ENCODE measurements at regions not wholly inside any gene's neighbourhood (a gene's known extent, or its start where the extent isn't known, plus 50 kb on each side); places are given as distances from the start of the nearest gene placed in this dataset.

DNA sequence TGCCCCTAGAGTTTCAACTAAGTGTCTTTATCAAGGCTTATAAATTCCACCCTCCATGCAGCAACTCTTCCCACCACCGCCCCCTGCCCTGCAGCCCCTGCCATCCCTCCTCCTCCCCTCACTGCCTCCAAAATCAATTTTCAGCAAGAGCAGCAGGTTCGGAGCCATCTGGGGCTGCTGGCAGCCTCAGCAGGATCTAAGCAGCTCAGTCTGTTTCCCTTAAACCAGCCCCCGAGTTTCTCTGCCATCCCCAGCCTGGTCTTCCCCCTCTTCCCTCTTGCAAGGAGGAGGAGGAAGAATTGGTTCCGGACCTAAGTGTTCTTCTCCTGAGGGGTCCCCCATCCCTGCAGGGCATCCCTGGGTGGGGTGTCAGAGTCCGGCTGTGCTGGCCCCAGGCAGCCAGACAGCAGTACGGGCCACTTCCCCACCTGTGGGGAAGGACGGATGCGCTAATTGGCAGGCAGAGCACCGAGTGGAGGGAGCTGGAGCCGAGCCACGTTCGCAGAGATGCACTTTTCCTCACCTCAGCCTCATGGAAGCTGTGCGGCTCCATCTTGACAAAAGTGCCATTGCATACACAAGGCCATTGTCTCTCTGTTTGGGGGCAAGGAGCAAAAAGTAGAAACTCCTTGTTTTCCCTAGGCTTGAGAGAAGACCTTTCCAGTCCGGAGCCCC lies 189.3 kb downstream of the KCNA5 start:
- no peak for DNase-seq

DNA sequence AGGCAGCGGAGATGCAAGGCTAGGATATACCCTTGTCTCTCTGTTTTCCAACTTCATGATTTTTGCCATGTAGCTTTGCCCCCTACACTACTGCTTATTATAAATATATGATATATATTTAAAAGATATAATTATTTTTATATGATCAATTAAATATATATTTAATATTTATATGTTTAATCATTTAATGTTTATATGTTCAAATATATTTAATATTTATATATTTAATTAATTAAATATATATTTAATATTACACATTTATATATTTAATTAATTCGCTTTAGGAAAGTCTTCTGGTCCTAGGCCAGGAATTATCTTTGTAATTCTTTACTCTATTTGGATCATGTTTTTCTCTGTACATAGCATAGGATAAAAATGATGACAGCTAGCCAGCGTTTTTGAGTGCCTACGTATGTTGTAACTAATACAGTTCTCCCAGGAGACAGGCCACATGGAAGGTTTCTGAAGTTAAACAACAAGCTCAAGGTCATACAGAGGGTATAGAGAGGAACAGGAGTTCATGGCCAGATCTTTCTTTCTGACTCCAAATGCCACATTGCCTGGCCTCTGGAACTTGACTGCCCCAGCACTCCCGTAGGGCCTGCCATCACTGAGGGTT lies 192.5 kb downstream of the KCNA5 start:
- DNase-seq = no peak

DNA sequence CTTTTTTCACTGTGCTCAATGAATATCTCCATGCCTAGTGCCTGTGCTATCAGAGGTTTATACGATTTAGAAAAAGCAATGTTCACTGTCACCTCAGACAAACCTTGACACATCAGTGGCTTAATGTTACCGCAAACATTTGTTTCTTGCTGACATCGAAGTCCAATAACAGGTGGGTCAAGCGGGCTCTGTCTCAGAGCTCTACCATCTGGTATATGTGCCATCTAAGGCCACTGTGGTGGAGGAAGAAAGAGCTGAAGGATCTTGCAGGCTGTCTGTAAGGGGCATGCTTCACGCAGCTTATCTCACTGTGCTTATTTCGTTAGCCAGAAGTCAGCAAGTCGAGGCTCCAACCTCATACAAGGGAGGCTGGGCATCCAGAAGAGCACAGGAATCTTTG lies 189.5 kb upstream of the NTF3 start:
- DNase-seq = no peak

DNA sequence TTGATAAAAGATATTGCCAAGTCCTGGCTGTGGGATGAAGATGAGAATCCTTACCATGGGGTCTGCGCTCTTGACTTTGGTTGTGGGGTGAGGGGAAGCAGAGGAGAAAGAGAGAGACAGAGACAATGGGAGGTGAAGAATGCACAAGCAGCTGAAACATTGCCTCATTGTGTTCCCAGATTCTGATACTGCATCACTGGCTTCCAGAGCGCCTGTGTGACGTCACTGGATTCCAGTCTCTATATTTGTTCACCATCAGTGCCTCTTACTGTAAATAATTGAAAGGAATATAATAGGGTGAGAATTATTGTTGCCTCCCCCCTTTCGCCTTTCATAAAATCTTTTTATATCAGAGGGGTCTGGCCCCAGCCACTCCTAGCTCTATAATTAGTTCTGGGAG lies 188.9 kb upstream of the NTF3 start:
- no peak for DNase-seq

DNA sequence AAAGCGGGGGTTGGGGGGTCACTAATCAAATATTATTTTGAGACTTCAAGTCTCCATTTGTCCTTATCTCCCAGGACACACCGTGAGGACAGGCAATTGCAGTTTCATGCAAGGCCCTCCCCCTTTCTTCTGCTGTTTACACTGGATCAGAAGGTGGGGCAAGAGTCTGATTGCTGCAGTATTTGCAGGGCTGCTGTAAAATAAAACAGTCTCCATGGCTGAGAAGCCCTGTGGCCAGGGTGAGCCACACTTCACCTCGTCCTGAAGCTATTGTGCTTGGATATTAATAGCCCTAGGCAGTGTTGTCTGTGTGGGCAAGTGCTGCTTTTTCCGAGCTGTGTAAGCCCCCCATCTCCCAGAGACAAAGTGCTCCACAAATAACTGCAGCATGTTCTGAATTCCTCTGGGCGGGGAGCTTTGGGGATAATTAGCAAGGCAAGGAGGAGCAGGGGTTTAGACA lies 187.4 kb upstream of the NTF3 start:
- no peak for DNase-seq

DNA sequence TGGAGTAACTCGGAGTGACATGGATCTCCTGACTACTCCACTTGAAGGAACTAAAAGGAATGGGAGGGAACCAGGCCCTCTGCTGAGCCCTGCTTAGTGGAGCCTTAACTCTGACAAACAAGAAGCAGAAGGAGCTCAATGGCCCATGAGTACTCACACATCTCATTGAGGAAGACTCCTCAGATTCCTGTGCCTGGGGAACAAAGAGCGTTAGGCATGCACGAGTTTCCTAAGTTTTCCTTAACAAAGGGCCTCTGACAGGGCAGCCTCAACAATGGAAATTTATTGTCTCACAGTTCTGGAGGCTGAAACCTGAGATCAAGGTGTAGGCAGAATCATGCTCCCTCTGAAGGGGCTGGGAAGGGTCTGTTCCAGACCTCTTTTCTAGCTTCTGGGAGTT lies 185.7 kb upstream of the NTF3 start:
- DNase-seq = no peak

DNA sequence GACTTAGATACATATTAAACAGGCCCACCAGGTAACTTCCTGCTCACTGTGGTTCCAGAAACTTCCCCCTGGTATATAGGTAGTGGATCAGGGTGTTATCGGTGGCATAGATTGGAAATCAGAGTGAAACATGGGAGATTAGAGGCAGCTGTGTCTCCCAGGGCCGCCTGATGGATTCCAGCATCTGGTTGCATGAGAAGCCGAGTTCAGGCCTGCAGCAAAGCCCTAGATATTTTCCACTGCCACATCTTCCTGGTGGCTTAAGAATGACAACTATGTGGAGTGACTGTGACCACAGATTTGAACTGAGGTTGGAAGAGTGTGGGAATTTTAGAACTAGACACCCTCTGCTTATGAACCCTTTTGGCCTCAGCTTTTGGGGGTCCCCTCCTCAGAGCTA lies 184.8 kb upstream of the NTF3 start:
- no peak for DNase-seq

DNA sequence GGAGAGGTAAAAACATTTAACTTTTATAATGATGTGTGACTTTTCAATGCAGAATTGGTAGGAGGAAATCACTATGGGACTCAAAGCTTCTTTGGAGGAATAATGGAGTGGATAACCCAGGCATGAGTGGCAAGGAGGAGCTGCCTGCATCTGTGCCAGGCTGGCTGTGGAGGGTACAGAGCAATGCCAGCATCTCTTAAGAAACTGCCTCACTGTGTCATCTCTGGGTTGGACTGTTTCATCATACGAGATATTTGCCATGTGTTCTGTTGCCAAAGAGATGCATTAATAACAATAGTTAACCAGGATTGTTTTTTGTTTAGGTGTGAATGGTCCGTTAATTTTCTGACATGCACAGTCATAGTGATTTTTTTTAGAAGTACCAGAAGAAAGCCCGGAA lies 183.7 kb upstream of the NTF3 start:
- no peak for DNase-seq

DNA sequence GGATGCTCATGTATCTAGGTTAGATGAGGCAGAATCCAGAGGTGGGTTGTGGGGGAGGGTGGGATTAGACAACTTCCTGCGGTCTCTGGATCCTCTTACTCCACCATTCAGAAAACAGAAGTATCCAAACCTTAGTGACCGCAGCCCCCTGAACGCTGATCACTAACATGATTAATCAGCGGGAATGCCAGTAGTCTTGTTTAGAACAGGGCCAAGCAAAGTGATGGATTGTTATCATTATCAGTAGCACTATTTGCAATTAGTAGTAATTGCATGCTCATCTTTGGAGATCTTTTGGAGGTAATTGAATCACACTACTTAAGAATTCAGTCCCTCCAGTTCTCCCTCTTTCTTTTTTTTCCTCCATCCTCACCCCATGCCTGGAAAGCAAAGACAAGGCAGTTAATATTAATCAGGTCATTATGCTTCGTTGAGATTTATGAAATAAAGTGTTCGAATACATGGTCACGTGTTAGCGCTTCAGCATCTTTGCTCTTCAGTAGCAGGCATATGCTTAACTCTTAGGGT lies 182.8 kb upstream of the NTF3 start:
- no peak for DNase-seq

DNA sequence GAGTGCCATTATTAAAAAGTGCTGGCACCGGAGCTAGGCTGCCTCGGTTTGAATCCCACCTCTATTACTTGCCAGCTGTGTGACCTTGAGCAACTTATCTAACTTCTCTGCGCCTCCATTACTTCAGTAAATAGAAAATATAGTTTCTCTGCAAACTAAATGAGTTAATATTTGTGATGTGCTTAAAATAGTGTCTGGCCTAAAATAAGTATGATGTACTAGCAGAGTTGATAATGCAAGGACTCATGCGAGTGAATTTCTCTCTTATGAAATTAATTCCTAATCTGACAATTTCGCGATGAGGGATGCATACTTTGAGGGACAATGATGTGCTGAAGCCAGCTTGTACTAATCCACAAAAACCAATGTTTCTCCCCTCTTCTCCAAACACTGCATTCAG lies 180.8 kb upstream of the NTF3 start:
- DNase-seq = no peak

DNA sequence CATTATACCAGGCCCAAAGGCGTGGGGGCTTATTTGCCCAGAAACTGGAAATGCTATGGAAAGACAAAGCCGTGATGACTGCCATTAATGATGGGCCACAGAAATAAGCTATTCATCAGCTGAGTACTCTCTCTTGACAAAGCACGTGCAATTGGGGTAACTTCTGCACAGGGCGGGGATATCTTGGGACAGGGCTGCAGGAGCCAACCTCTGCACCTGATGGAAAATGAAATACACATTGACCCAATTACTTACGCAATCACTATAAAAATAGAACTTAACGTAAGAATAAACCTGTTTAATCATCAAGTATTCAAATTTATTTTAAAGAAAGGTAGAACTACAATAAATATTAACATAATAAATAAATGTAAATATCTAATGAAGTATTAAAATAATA lies 180.1 kb upstream of the NTF3 start:
- no peak for DNase-seq

DNA sequence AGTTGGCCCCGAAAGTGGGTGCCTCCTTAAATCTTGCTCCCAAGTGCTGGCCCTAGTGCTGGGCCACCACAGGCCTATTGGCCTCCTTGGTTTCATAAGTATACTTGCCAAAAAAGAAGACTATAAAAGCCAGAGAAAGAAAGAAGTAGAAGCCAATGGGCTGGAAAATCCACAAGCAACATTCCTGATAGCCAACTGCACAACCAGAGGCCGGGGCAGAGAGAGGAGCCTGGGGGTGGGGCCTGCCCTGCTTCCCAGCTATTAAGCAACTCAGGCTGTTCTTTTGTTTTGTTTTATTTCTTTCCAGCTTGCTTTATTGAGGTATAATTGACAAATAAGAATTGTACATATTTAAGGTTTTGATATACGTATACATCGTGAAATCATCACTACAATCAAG lies 177.2 kb upstream of the NTF3 start:
- no peak for DNase-seq

DNA sequence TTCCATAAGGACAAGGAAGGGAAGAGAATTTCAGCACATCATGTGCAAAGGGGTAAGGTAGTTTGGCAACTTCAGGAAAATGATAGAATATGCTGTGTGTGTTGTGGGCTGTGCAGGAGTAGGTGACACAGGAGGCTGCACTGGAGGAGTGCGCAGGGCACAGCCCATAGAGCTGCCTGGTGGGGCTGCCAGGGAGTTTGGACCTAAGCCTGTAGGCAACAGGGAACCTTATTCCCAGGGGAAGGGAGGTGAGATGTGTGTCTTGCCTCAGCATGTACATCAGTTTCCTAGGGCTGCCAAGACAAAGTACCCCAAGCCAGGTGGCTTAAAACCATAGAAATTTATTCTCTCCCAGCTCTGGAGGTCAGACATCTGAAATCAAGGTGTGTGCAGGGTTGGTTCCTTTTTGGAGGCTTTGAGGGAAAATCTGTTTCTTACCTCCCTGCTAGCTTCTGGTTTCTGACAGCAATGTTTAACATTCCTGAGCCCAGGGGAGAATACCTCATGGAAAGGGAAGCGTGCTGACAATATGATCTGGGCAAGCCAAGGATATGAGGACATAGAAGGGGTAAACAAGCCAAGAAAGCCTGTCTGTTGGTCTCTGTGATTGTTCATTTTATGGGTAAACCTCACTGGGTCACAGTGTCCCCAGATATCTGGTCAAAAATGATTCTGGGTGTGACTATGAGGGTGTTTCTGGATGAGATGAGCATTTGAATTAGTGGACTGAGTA lies 174.0 kb upstream of the NTF3 start:
- no peak for DNase-seq

DNA sequence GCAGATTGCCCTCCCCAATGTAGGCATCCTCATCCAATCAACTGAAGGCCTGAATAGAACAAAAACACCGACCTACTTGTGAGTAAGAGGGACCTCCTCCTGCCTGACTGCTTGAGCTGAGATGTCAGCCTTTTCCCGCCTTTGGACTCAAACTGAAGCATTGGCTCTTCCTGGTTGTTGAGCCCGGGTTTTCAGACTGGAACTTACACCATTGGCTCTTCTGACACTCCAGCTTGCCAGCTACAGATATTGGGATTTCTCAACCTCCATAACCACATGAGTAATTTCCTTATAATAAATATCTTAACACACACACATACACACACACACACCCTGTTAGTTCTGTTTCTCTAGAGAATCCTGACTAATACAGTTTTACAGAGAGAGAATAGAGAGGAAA lies 173.4 kb upstream of the NTF3 start:
- no peak for DNase-seq

DNA sequence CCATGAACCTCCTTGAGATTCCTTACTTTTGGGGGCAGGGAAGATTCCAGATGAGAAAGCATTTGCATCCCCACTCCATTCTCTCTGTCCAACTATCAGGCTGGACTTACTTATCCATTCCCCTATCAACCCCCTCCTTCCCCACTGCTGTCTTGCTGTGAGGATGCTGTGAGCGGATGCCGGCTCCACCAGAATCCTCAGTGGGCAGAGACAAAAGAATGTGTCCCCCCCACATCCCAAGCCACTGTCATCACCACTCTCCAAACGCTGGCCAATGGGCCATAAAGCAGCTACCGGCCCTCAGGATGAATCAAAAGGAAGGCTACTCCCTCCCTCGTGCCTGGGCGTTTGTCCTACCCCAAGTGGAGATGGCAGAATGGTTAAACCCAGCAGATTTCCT lies 173.0 kb upstream of the NTF3 start:
- DNase-seq = no peak

DNA sequence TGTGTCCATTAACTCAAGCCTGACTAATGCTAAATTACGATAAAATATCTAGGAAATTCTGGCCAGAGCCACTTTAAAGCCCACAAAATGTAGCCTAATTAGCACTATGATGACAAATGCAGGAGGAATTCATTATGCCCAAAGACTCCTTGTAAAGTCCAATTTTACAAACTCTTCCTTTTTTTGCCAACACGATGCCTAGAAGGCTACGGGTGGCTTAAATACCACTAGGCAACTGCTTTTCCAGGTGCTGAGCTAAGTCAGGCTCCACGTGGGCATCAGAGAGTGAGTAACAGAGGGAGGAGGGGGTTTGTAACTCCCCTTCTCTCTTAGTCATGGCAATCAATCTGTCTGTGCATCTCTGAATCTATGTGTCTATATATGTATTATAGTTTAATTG lies 172.4 kb upstream of the NTF3 start:
- no peak for DNase-seq

DNA sequence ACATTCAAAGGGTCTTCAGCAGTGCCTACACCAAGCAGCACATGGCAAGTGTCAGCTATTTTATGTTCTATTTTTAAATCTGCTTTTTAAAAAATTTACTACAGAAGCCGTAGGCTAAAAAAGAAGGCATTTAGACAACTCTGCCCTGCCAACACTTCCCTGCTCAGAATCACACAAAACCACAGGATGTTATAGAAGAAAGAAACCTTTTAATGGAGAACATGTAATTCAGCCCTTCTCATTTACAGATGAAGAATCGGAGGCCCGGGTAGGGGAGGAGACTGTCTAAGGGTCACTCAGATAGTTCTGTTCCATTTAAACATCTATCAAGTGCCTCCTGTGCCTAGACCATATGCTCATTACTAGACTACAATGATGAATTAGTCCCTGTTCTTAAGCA lies 171.8 kb upstream of the NTF3 start:
- peak; percentile 14 for DNase-seq

DNA sequence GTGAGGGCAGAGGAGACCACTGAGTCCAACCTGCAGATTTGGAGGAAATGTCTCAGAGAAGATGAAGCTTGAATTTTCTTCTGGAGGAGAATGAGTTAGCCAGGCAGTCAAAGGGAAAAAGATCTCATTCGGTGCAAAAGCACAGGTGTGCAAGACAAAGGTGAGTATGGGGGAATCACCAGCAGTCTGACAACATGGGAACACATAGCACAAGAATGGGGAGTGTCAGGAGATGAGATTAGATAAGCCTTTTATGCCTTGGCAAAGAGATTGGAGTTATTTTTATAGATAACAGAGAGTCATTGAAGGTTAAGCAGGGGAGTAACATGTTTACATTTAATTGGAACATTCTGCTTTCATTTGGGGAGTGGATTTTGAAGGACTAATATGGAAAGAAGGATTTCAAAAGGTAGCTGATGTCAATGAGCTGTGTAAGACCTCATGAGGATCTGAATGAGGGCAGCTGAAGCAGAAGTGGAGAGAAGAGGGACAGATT lies 171.3 kb upstream of the NTF3 start:
- peak; percentile 14 for DNase-seq

DNA sequence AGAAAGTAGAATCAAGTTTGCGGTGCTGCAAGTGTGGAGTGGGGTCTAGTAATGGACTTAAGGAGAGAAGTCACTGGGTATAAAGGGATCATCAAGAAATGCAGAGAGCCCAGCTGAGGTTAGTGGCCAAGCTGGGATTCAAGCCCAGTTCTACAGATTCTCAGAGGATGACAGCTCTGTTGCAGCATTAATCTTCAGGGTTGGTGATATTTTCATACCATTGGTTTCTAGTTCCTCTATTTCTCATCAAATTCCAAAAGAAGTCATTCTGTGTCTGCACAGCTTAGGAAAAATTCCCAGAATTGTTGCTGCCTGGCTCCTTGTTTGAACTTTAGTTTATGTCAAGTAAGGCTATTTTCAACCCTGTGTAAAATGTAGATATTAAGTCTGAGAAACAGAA lies 169.5 kb upstream of the NTF3 start:
- no peak for DNase-seq

DNA sequence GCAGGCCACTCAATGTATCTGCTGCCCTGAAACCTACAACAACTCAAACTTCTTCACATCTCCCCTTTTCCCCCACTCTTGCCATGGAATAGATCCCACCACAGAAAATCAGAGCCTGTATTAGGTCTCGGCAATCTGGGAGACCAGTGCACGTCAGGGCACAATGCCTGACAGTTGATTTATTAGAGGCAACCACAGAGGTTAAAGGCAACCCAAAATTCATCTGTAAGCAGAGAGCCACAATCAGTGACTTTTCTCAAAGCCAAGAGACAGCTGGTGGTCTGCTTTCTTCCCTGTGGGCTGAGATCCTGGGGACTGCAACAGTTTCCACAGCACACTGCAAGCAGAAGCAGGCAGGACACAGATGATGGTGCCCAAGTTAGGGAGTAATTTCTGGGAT lies 169.0 kb upstream of the NTF3 start:
- DNase-seq = no peak

DNA sequence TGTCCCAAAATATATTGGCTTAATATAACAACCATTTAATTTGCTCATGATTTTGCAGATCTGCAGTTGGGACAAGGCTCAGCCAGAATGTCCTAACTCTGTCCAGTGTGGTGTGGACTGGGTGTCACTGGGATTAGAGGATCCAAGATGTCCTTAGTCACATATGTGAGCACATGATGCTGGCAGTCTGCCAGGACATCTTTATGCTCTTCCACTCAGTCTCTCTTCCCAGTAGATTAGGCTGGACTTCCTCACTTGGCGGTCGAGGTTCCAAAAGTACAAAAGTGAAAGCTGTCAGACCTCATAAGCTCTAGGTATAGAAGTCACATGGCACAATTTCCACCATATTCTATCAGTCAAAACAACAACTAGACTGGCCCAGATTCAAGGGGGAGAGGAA lies 167.9 kb upstream of the NTF3 start:
- DNase-seq = no peak

DNA sequence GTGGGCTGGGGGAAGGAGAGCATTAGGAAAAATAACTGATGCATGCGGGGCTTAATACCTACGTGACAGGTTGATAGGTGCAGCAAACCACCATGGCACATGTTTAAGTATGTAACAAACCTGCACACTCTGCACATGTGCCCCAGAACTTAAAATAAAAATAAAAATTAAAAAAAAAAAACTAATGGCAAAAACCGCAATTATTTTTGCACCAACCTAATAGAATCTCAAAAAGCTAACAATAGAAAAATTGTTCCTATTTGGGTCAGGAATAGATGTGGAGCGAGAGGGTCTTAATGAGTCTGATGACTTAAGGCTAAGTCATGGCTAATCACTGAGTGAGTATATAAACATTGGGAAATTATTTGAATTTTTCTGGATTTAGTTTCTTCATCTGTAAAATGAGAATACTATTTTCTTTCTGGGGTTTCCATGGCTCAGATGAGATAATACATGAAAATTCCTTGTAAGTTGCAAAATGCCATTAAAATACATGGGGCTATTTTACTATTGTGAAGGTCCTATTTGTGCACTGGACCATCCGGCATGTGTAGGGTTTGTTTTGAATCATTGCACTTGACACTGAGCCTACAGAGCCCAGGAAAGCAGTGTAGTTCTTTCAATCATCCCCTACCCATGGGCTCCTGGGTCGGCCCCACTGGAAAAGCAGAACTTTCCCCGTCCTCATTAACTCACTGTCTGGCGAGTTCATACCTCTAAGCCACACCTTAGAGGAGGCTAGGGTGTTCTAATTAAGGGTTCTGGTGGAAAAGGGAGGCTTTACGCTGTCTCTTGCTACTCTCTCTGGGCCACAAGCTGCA lies 164.1 kb upstream of the NTF3 start:
- DNase-seq = no peak
